ENCODE measurements at regions not wholly inside any gene's neighbourhood (a gene's known extent, or its start where the extent isn't known, plus 50 kb on each side); places are given as distances from the start of the nearest gene placed in this dataset.

DNA sequence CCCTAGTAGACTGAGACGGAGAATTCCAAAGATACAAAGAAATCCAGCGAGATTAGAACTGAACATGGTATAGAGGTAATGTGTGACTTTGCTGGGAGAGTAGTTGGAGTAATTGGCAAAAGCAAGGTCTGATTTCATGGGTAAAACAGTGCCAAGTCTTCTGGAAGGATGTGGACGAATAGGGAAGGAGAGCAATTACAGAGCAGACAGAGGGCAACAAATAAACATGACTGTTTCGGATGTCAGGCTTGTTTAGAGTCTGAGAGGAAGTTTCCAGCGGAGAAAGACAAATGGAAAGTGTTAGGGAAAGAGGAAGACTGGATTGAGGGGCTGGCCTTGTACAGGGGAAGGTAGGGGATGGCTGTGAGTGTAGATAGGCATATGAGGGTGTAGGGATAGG, 190.4 kb upstream of the ADRA1D start:
- ATAC-seq: no peak
- TF ChIP-seq ZNF565 (CRISPR knock-in tag; conservative IDR thresholded peaks at IDR 0.05; ENCODE audit: low read depth) (no peak), CSDC2 (CRISPR knock-in tag; IDR thresholded peaks at IDR 0.05) (no peak), ZNF70 (CRISPR knock-in tag; IDR thresholded peaks at IDR 0.05) (no peak), GLIS3 (CRISPR knock-in tag; IDR thresholded peaks at IDR 0.05) (no peak), TCF4 (CRISPR knock-in tag; IDR thresholded peaks at IDR 0.05; ENCODE audit: borderline replicate concordance) (no peak), RARB (CRISPR knock-in tag; IDR thresholded peaks at IDR 0.05) (no peak), PPARA (CRISPR knock-in tag; IDR thresholded peaks at IDR 0.05; ENCODE audit: borderline replicate concordance) (no peak), ARNTL (CRISPR knock-in tag; IDR thresholded peaks at IDR 0.05; ENCODE audit: borderline replicate concordance, low read depth) (no peak), BACH2 (CRISPR knock-in tag; IDR thresholded peaks at IDR 0.05; ENCODE audit: borderline replicate concordance) (no peak), TOX (CRISPR knock-in tag; IDR thresholded peaks at IDR 0.05; ENCODE audit: borderline replicate concordance) (no peak), ZFP30 (CRISPR knock-in tag; IDR thresholded peaks at IDR 0.05) (no peak), ZC3H10 (CRISPR knock-in tag; IDR thresholded peaks at IDR 0.05) (no peak), SNAI2 (CRISPR knock-in tag; IDR thresholded peaks at IDR 0.05) (no peak), ZFP3 (CRISPR knock-in tag; IDR thresholded peaks at IDR 0.05) (no peak), ISL1 (CRISPR knock-in tag; IDR thresholded peaks at IDR 0.05) (no peak), ZNF8 (CRISPR knock-in tag; IDR thresholded peaks at IDR 0.05) (no peak)
- TF ChIP-seq, protein P1, sequence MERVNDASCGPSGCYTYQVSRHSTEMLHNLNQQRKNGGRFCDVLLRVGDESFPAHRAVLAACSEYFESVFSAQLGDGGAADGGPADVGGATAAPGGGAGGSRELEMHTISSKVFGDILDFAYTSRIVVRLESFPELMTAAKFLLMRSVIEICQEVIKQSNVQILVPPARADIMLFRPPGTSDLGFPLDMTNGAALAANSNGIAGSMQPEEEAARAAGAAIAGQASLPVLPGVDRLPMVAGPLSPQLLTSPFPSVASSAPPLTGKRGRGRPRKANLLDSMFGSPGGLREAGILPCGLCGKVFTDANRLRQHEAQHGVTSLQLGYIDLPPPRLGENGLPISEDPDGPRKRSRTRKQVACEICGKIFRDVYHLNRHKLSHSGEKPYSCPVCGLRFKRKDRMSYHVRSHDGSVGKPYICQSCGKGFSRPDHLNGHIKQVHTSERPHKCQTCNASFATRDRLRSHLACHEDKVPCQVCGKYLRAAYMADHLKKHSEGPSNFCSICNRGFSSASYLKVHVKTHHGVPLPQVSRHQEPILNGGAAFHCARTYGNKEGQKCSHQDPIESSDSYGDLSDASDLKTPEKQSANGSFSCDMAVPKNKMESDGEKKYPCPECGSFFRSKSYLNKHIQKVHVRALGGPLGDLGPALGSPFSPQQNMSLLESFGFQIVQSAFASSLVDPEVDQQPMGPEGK (CRISPR knock-in tag; IDR thresholded peaks at IDR 0.05; ENCODE audit: borderline replicate concordance): no peak
- TF ChIP-seq, protein P2, sequence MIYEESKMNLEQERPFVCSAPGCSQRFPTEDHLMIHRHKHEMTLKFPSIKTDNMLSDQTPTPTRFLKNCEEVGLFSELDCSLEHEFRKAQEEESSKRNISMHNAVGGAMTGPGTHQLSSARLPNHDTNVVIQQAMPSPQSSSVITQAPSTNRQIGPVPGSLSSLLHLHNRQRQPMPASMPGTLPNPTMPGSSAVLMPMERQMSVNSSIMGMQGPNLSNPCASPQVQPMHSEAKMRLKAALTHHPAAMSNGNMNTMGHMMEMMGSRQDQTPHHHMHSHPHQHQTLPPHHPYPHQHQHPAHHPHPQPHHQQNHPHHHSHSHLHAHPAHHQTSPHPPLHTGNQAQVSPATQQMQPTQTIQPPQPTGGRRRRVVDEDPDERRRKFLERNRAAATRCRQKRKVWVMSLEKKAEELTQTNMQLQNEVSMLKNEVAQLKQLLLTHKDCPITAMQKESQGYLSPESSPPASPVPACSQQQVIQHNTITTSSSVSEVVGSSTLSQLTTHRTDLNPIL (CRISPR knock-in tag; IDR thresholded peaks at IDR 0.05; ENCODE audit: low read depth): no peak
- TF ChIP-seq, protein P3, sequence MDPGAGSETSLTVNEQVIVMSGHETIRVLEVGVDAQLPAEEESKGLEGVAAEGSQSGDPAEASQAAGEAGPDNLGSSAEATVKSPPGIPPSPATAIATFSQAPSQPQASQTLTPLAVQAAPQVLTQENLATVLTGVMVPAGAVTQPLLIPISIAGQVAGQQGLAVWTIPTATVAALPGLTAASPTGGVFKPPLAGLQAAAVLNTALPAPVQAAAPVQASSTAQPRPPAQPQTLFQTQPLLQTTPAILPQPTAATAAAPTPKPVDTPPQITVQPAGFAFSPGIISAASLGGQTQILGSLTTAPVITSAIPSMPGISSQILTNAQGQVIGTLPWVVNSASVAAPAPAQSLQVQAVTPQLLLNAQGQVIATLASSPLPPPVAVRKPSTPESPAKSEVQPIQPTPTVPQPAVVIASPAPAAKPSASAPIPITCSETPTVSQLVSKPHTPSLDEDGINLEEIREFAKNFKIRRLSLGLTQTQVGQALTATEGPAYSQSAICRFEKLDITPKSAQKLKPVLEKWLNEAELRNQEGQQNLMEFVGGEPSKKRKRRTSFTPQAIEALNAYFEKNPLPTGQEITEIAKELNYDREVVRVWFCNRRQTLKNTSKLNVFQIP (CRISPR knock-in tag; IDR thresholded peaks at IDR 0.05; ENCODE audit: borderline replicate concordance, low read depth): no peak

DNA sequence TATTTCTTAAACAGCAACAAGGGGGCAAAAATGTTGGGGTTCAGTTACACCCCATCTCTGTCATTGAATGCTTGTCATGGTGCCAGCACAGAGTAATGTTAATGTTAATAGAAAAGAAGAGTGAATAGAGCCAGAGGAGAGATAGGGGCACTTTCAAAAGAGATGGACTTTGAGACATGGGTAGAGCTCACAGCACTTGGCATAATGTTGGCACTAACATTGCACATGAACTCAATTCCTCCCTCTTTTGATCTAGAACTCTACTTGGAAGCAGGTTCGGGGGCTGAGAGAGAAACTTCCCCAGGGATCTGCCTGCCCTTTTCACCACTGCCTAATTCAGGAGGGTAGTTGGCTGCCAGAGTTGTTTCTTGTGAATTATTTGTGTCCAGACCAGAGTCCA, 188.0 kb upstream of the ADRA1D start:
- ATAC-seq: no peak
- TF ChIP-seq, protein P3 (CRISPR knock-in tag; IDR thresholded peaks at IDR 0.05; ENCODE audit: borderline replicate concordance, low read depth): no peak
- TF ChIP-seq ARNTL (CRISPR knock-in tag; IDR thresholded peaks at IDR 0.05; ENCODE audit: borderline replicate concordance, low read depth) (no peak), RARB (CRISPR knock-in tag; IDR thresholded peaks at IDR 0.05) (no peak), ZNF8 (CRISPR knock-in tag; IDR thresholded peaks at IDR 0.05) (no peak), ESRRG (CRISPR knock-in tag; IDR thresholded peaks at IDR 0.05) (no peak), TOX (CRISPR knock-in tag; IDR thresholded peaks at IDR 0.05; ENCODE audit: borderline replicate concordance) (no peak), ZFP3 (CRISPR knock-in tag; IDR thresholded peaks at IDR 0.05) (no peak), ZNF565 (CRISPR knock-in tag; conservative IDR thresholded peaks at IDR 0.05; ENCODE audit: low read depth) (no peak), ZFP30 (CRISPR knock-in tag; IDR thresholded peaks at IDR 0.05) (no peak), ZC3H10 (CRISPR knock-in tag; IDR thresholded peaks at IDR 0.05) (no peak), CSDC2 (CRISPR knock-in tag; IDR thresholded peaks at IDR 0.05) (no peak), ZNF70 (CRISPR knock-in tag; IDR thresholded peaks at IDR 0.05) (no peak)
- TF ChIP-seq, protein P4, sequence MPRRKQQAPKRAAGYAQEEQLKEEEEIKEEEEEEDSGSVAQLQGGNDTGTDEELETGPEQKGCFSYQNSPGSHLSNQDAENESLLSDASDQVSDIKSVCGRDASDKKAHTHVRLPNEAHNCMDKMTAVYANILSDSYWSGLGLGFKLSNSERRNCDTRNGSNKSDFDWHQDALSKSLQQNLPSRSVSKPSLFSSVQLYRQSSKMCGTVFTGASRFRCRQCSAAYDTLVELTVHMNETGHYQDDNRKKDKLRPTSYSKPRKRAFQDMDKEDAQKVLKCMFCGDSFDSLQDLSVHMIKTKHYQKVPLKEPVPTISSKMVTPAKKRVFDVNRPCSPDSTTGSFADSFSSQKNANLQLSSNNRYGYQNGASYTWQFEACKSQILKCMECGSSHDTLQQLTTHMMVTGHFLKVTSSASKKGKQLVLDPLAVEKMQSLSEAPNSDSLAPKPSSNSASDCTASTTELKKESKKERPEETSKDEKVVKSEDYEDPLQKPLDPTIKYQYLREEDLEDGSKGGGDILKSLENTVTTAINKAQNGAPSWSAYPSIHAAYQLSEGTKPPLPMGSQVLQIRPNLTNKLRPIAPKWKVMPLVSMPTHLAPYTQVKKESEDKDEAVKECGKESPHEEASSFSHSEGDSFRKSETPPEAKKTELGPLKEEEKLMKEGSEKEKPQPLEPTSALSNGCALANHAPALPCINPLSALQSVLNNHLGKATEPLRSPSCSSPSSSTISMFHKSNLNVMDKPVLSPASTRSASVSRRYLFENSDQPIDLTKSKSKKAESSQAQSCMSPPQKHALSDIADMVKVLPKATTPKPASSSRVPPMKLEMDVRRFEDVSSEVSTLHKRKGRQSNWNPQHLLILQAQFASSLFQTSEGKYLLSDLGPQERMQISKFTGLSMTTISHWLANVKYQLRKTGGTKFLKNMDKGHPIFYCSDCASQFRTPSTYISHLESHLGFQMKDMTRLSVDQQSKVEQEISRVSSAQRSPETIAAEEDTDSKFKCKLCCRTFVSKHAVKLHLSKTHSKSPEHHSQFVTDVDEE (CRISPR knock-in tag; IDR thresholded peaks at IDR 0.05): no peak
